ENCODE measurements at regions not wholly inside any gene's neighbourhood (a gene's known extent, or its start where the extent isn't known, plus 50 kb on each side); places are given as distances from the start of the nearest gene placed in this dataset.

- Histone ChIP-seq H3K4me1 (peaks cover 0 to 12% (median 0%) of the 10 kb centered on the region in 3 donors), H3K9me3 (no peaks in the 10 kb centered on the region), H3K27ac (no peak overlapping the region), H3K4me3 (no peak overlapping the region), H3K27me3 (peaks cover 37% of the 10 kb centered on the region), H3K36me3 (no peaks in the 10 kb centered on the region)
- ATAC-seq = no peak
- WGBS, 2 donors (ENCODE audit: low coverage in 1 of 2) = 75 to 85% methylated on average over 4 to 7 of the region's 7 CpGs
- no peak for TF ChIP-seq CTCF (IDR thresholded peaks at IDR 0.05)
- no peak for TF ChIP-seq POLR2AphosphoS5 (IDR thresholded peaks at IDR 0.05)
- no peak for TF ChIP-seq POLR2A (IDR thresholded peaks at IDR 0.05)
- no peak for TF ChIP-seq EP300 (IDR thresholded peaks at IDR 0.05)
Measured at GRCh38 chr19:34834472-34835061, 61.6 kb upstream of the ZNF599 start.

GRCh38 chr19:34832581-34833112 lies 59.6 kb upstream of the ZNF599 start:
- Histone ChIP-seq H3K27me3 (peaks cover 18% of the 10 kb centered on the region), H3K4me1 (no peaks in the 10 kb centered on the region), H3K9me3 (no peaks in the 10 kb centered on the region), H3K4me3 (no peak overlapping the region), H3K27ac (no peak overlapping the region), H3K36me3 (no peaks in the 10 kb centered on the region)
- TF ChIP-seq CTCF (IDR thresholded peaks at IDR 0.05) = no peak
- no peak for TF ChIP-seq POLR2A (IDR thresholded peaks at IDR 0.05)
- no peak for TF ChIP-seq POLR2AphosphoS5 (IDR thresholded peaks at IDR 0.05)
- no peak for TF ChIP-seq EP300 (IDR thresholded peaks at IDR 0.05)
- ATAC-seq = no peak
- WGBS, 2 donors (ENCODE audit: low coverage in 1 of 2) = 60 to 78% methylated on average over 1 to 17 of the region's 37 CpGs

GRCh38 chr19:34831714-34832113 lies 58.7 kb upstream of the ZNF599 start:
- peaks cover 8% of the 10 kb centered on the region for H3K27me3 ChIP-seq
- no peaks in the 10 kb centered on the region for H3K36me3 ChIP-seq
- no peaks in the 10 kb centered on the region for H3K9me3 ChIP-seq
- WGBS, 2 donors (ENCODE audit: low coverage in 1 of 2) = 0 to 50% methylated on average over 1 to 2 of the region's 5 CpGs
- no peaks in the 10 kb centered on the region for H3K4me1 ChIP-seq
- no peak overlapping the region for H3K27ac ChIP-seq
- TF ChIP-seq CTCF (IDR thresholded peaks at IDR 0.05) = no peak
- no peak for TF ChIP-seq EP300 (IDR thresholded peaks at IDR 0.05)
- no peak for TF ChIP-seq POLR2AphosphoS5 (IDR thresholded peaks at IDR 0.05)
- no peak for TF ChIP-seq POLR2A (IDR thresholded peaks at IDR 0.05)
- no peak overlapping the region for H3K4me3 ChIP-seq
- no peak for ATAC-seq

GRCh38 chr19:34828156-34828555 lies 55.1 kb upstream of the ZNF599 start:
- WGBS, 2 donors (ENCODE audit: low coverage in 1 of 2) = 77% methylated on average over 3 of the region's 3 CpGs
- H3K36me3 ChIP-seq = no peaks in the 10 kb centered on the region
- H3K4me1 ChIP-seq = no peaks in the 10 kb centered on the region
- ATAC-seq = no peak
- H3K4me3 ChIP-seq = no peak overlapping the region
- no peak overlapping the region for H3K27ac ChIP-seq
- H3K9me3 ChIP-seq = no peaks in the 10 kb centered on the region
- no peak for TF ChIP-seq POLR2A (IDR thresholded peaks at IDR 0.05)
- no peak for TF ChIP-seq POLR2AphosphoS5 (IDR thresholded peaks at IDR 0.05)
- TF ChIP-seq CTCF (IDR thresholded peaks at IDR 0.05) = no peak
- no peak for TF ChIP-seq EP300 (IDR thresholded peaks at IDR 0.05)
- peaks cover 7% of the 10 kb centered on the region for H3K27me3 ChIP-seq

GRCh38 chr19:34825212-34825611 lies 52.2 kb upstream of the ZNF599 start:
- Histone ChIP-seq H3K27ac (no peak overlapping the region), H3K27me3 (no peaks in the 10 kb centered on the region), H3K4me3 (no peak overlapping the region), H3K4me1 (no peaks in the 10 kb centered on the region), H3K9me3 (no peaks in the 10 kb centered on the region), H3K36me3 (no peaks in the 10 kb centered on the region)
- no peak for TF ChIP-seq POLR2AphosphoS5 (IDR thresholded peaks at IDR 0.05)
- no peak for TF ChIP-seq POLR2A (IDR thresholded peaks at IDR 0.05)
- no peak for TF ChIP-seq CTCF (IDR thresholded peaks at IDR 0.05)
- no peak for TF ChIP-seq EP300 (IDR thresholded peaks at IDR 0.05)
- ATAC-seq = no peak
- WGBS, 2 donors (ENCODE audit: low coverage in 1 of 2) = 60 to 63% methylated on average over 1 of the region's 10 CpGs
